ENCODE measurements at regions not wholly inside any gene's neighbourhood (a gene's known extent, or its start where the extent isn't known, plus 50 kb on each side); places are given as distances from the start of the nearest gene placed in this dataset.

- H3K4me3 ChIP-seq, result no peak overlapping the region
- no peaks in the 10 kb centered on the region for H3K36me3 ChIP-seq
- no peak for DNase-seq (ENCODE audit: low spot score)
- intact Hi-C loops (cut with DNase I), result no loop called here
- WGBS, result 97% methylated on average over 2 of the region's 2 CpGs
- H3K27me3 ChIP-seq (replicated peaks; ENCODE audit: insufficient read depth), result no peaks in the 10 kb centered on the region
- no peak overlapping the region for H3K27ac ChIP-seq
- TF ChIP-seq POLR2A (IDR thresholded peaks at IDR 0.05), result no peak
- no peak for TF ChIP-seq POLR2AphosphoS5 (IDR thresholded peaks at IDR 0.05)
- no peak for TF ChIP-seq CTCF (IDR thresholded peaks at IDR 0.05)
- no peaks in the 10 kb centered on the region for H3K4me1 ChIP-seq (replicated peaks)
- no peaks in the 10 kb centered on the region for H3K9me3 ChIP-seq
These were observed 668.0 kb upstream of the ZP4 start for GRCh38 chr1:238558746-238559145.

GRCh38 chr1:238558156-238558555, 667.4 kb upstream of the ZP4 start:
- Histone ChIP-seq H3K36me3 (no peaks in the 10 kb centered on the region), H3K27me3 (replicated peaks; ENCODE audit: insufficient read depth) (no peaks in the 10 kb centered on the region), H3K4me1 (replicated peaks) (no peaks in the 10 kb centered on the region), H3K4me3 (no peak overlapping the region), H3K27ac (no peak overlapping the region), H3K9me3 (no peaks in the 10 kb centered on the region)
- TF ChIP-seq POLR2AphosphoS5 (IDR thresholded peaks at IDR 0.05), result no peak
- no peak for TF ChIP-seq POLR2A (IDR thresholded peaks at IDR 0.05)
- TF ChIP-seq CTCF (IDR thresholded peaks at IDR 0.05), result no peak
- intact Hi-C loops (cut with DNase I), result no loop called here
- 66% methylated on average over 4 of the region's 4 CpGs for WGBS
- no peak for DNase-seq (ENCODE audit: low spot score)

- Histone ChIP-seq H3K4me3 (no peak overlapping the region), H3K36me3 (no peaks in the 10 kb centered on the region), H3K27ac (no peak overlapping the region), H3K9me3 (no peaks in the 10 kb centered on the region), H3K27me3 (replicated peaks; ENCODE audit: insufficient read depth) (no peaks in the 10 kb centered on the region), H3K4me1 (replicated peaks) (no peaks in the 10 kb centered on the region)
- DNase-seq (ENCODE audit: low spot score), result no peak
- intact Hi-C loops (cut with DNase I), result no loop called here
- 65% methylated on average over 8 of the region's 8 CpGs for WGBS
- TF ChIP-seq POLR2A (IDR thresholded peaks at IDR 0.05), result no peak
- TF ChIP-seq CTCF (IDR thresholded peaks at IDR 0.05), result no peak
These were observed 661.5 kb upstream of the ZP4 start for GRCh38 chr1:238552271-238552670.

- H3K36me3 ChIP-seq, result no peaks in the 10 kb centered on the region
- DNase-seq (ENCODE audit: low spot score), result no peak
- no peaks in the 10 kb centered on the region for H3K9me3 ChIP-seq
- H3K27ac ChIP-seq, result no peak overlapping the region
- no peak for TF ChIP-seq POLR2AphosphoS5 (IDR thresholded peaks at IDR 0.05)
- no peak for TF ChIP-seq CTCF (IDR thresholded peaks at IDR 0.05)
- no peak for TF ChIP-seq POLR2A (IDR thresholded peaks at IDR 0.05)
- H3K4me1 ChIP-seq (replicated peaks), result no peaks in the 10 kb centered on the region
- 91% methylated on average over 2 of the region's 2 CpGs for WGBS
- intact Hi-C loops (cut with DNase I), result no loop called here
- no peaks in the 10 kb centered on the region for H3K27me3 ChIP-seq (replicated peaks; ENCODE audit: insufficient read depth)
- H3K4me3 ChIP-seq, result no peak overlapping the region
These were observed 658.4 kb upstream of the ZP4 start for GRCh38 chr1:238549137-238549536.

GRCh38 chr1:238546118-238546517, 655.4 kb upstream of the ZP4 start:
- no peaks in the 10 kb centered on the region for H3K4me1 ChIP-seq (replicated peaks)
- no peak overlapping the region for H3K4me3 ChIP-seq
- 57% methylated on average over 2 of the region's 2 CpGs for WGBS
- no peak overlapping the region for H3K27ac ChIP-seq
- intact Hi-C loops (cut with DNase I), result no loop called here
- DNase-seq (ENCODE audit: low spot score), result no peak
- no peaks in the 10 kb centered on the region for H3K27me3 ChIP-seq (replicated peaks; ENCODE audit: insufficient read depth)
- TF ChIP-seq POLR2A (IDR thresholded peaks at IDR 0.05), result no peak
- no peak for TF ChIP-seq POLR2AphosphoS5 (IDR thresholded peaks at IDR 0.05)
- no peak for TF ChIP-seq CTCF (IDR thresholded peaks at IDR 0.05)
- H3K9me3 ChIP-seq, result no peaks in the 10 kb centered on the region
- H3K36me3 ChIP-seq, result no peaks in the 10 kb centered on the region
